Muscle layer of duodenum (tissue), 2 donors: ENCODE measurements at regions not wholly inside any gene's neighbourhood (a gene's known extent, or its start where the extent isn't known, plus 50 kb on each side); places are given as distances from the start of the nearest gene placed in this dataset.

ENCODE experiments used
- H3K27ac ChIP-seq: one replicate; pipeline ENCODE4 v1.7.0; 2013; ENCODE audit warnings: mild to moderate bottlenecking, low read length
- H3K27me3 ChIP-seq: one replicate; pipeline ENCODE4 v1.7.0; 2013; ENCODE audit warnings: low read depth, mild to moderate bottlenecking, control low read depth, low read length
- H3K36me3 ChIP-seq, 2 donors: one replicate each; pipeline ENCODE4 v1.7.0; 2013; ENCODE audit warnings: low read length in 2 of 2, control low read depth in 1 of 2, mild to moderate bottlenecking in 1 of 2; ENCODE audit not compliant: insufficient read depth in 2 of 2, control insufficient read depth in 1 of 2
- H3K4me1 ChIP-seq, 2 donors: one replicate each; pipeline ENCODE4 v1.7.0; 2013; ENCODE audit warnings: low read length in 2 of 2, mild to moderate bottlenecking in 2 of 2, control low read depth in 1 of 2, moderate library complexity in 1 of 2; ENCODE audit not compliant: insufficient read depth in 2 of 2, control insufficient read depth in 1 of 2
- H3K4me3 ChIP-seq, 2 donors: one replicate each; pipeline ENCODE4 v1.7.0; 2013; ENCODE audit warnings: low read length in 2 of 2, low read depth in 1 of 2, mild to moderate bottlenecking in 1 of 2
- H3K9me3 ChIP-seq, 2 donors: one replicate each; pipeline ENCODE4 v1.7.0; 2013; ENCODE audit warnings: low read length in 2 of 2, control low read depth in 1 of 2, mild to moderate bottlenecking in 1 of 2; ENCODE audit not compliant: control insufficient read depth in 1 of 2
- donor health status: healthy.

DNA sequence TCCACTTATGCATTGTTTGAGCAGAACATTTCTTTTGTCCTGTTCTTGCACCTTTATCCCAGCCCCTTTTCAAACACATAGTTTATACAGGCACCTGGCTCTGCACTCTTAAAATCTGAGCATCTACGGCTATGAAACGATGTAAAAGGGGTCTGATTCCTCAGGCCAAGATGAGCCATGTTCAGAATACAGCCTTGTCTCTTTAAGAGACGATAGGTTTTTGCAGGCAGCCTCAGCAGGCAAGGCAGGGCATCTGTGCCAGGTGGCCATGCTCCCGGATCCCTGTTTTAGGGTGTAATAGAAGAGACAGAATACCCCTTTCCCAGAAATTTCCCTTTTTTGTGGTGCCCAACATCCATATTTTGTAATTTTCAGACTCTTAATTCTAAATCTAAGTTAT, 89.1 kb upstream of the NFIB start:
- Histone ChIP-seq H3K27ac (no peak overlapping the region), H3K27me3 (no peaks in the 10 kb centered on the region), H3K4me3 (no peak overlapping the region), H3K9me3 (no peaks in the 10 kb centered on the region), H3K4me1 (no peaks in the 10 kb centered on the region), H3K36me3 (no peaks in the 10 kb centered on the region)

DNA sequence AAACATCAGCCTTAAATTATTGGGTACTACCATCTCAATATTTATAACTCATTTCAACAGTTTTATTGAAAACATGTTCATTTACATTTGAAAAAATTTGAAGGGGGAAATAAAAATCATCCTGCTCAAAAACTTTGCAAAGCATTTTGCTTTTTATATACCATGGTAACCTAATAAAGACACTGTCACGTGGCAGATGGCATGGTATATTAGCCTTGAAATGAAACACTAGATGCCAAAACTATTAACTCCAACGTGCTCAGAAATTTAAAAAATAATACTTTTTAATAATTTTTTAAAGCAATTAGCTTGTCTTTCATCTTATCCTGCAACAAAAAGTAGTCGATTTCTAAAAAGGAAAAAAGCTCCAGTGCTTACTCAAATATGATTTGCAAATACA, 88.6 kb upstream of the NFIB start:
- Histone ChIP-seq H3K4me1 (no peaks in the 10 kb centered on the region), H3K36me3 (no peaks in the 10 kb centered on the region), H3K9me3 (no peaks in the 10 kb centered on the region), H3K27ac (no peak overlapping the region), H3K27me3 (no peaks in the 10 kb centered on the region), H3K4me3 (no peak overlapping the region)

GRCh38 chr9:14401911-14402310, 88.0 kb upstream of the NFIB start:
- Histone ChIP-seq H3K27me3 (no peaks in the 10 kb centered on the region), H3K27ac (no peak overlapping the region), H3K9me3 (no peaks in the 10 kb centered on the region), H3K4me1 (no peaks in the 10 kb centered on the region), H3K36me3 (no peaks in the 10 kb centered on the region), H3K4me3 (no peak overlapping the region)

DNA sequence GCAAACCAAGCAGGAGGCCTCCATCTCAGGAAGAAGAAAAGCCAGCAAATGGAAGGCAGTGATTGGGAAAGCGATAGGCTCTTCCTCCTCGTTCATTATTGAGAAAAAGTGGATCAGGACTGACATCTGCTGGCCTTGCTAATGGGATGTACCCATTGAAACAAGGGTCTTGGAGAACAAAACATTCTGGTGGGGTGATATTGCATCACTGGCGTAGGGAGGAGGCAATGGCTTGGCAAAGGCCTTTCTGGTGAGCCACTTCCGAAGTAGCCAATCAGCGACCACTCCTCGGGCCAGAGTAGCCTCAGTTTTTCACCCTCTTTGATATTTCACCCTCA, 86.7 kb upstream of the NFIB start:
- Histone ChIP-seq H3K4me3 (no peak overlapping the region), H3K9me3 (no peaks in the 10 kb centered on the region), H3K27ac (no peak overlapping the region), H3K27me3 (no peaks in the 10 kb centered on the region), H3K4me1 (no peaks in the 10 kb centered on the region), H3K36me3 (no peaks in the 10 kb centered on the region)

- no peaks in the 10 kb centered on the region for H3K27me3 ChIP-seq
- H3K9me3 ChIP-seq = no peaks in the 10 kb centered on the region
- no peaks in the 10 kb centered on the region for H3K36me3 ChIP-seq
- H3K27ac ChIP-seq = no peak overlapping the region
- no peaks in the 10 kb centered on the region for H3K4me1 ChIP-seq
- H3K4me3 ChIP-seq = no peak overlapping the region
Observed at GRCh38 chr9:14399756-14400657, 86.1 kb upstream of the NFIB start.

GRCh38 chr9:14398473-14398872, 84.5 kb upstream of the NFIB start:
- no peak overlapping the region for H3K27ac ChIP-seq
- H3K4me1 ChIP-seq = no peaks in the 10 kb centered on the region
- no peaks in the 10 kb centered on the region for H3K36me3 ChIP-seq
- no peaks in the 10 kb centered on the region for H3K9me3 ChIP-seq
- H3K27me3 ChIP-seq = no peaks in the 10 kb centered on the region
- H3K4me3 ChIP-seq = no peak overlapping the region

DNA sequence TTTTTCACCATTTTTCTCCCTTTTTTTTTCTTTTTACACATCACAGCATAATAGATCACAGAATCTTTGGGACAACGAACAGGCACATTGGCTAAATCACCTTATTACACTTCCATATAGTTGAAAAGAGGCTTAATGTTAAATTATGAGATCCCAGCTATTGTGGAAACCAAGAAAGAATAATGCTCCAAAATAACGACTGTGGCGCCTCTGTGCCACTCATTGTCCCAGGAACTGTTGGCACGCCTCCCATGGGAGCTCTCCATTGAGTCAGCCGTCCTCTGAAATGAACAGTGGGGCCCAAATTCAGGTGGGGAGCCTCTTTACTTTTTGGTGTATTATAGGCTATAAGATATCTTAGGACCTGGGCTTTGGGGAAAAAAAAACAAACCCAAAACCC, 82.2 kb upstream of the NFIB start:
- Histone ChIP-seq H3K4me3 (no peak overlapping the region), H3K4me1 (no peaks in the 10 kb centered on the region), H3K36me3 (no peaks in the 10 kb centered on the region), H3K9me3 (peaks cover 0 to 4% of the 10 kb centered on the region in 2 donors), H3K27me3 (no peaks in the 10 kb centered on the region), H3K27ac (no peak overlapping the region)

- no peaks in the 10 kb centered on the region for H3K4me1 ChIP-seq
- H3K27me3 ChIP-seq = no peaks in the 10 kb centered on the region
- no peaks in the 10 kb centered on the region for H3K36me3 ChIP-seq
- peaks cover 0 to 4% of the 10 kb centered on the region in 2 donors for H3K9me3 ChIP-seq
- no peak overlapping the region for H3K4me3 ChIP-seq
- no peak overlapping the region for H3K27ac ChIP-seq
Observed at GRCh38 chr9:14395317-14396082, 81.6 kb upstream of the NFIB start.

GRCh38 chr9:14393418-14393817, 79.5 kb upstream of the NFIB start:
- H3K4me3 ChIP-seq = no peak overlapping the region
- peaks cover 0 to 4% of the 10 kb centered on the region in 2 donors for H3K9me3 ChIP-seq
- no peaks in the 10 kb centered on the region for H3K4me1 ChIP-seq
- no peak overlapping the region for H3K27ac ChIP-seq
- H3K27me3 ChIP-seq = no peaks in the 10 kb centered on the region
- H3K36me3 ChIP-seq = no peaks in the 10 kb centered on the region

DNA sequence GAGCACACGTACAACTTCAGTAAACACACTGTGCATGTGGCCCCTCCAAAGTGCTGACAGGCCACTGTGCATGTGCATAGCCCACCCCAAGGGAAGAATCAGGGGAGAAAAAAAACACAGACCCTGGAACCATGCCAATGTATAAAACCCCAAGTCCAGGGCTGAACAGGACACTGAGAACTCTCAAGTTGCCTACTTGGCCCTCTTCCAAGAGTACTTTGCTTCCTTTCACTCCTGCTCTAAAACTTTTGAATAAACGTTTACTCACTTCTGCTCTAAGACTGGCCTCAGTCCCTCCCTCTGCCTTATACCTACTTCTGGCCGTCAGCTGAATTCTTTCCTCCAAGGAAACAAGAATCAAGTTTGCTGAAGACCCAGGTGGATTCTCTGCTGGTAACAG, 77.7 kb upstream of the NFIB start:
- Histone ChIP-seq H3K27me3 (no peaks in the 10 kb centered on the region), H3K4me3 (peak overlapping the region in 1 of 2 donors; percentile 7), H3K36me3 (no peaks in the 10 kb centered on the region), H3K4me1 (no peaks in the 10 kb centered on the region), H3K9me3 (peaks cover 0 to 4% of the 10 kb centered on the region in 2 donors), H3K27ac (no peak overlapping the region)

DNA sequence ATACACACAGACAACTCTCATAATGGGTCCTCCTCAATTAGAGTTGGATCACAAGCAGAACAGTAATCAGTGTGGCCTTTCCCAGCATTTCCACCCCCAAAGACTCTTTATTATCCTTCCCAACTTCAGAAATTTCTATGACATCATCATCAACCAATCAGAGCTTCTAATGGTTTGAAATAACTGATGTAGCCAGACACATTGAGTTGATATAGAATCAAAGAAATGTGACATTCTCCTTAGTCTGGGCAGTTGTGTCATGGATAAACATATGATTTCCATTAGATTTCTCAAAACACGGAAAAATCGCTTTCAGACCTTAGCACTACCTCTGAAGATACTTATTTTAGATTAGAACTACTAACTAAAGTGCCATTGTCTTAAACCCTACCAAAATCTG, 75.7 kb upstream of the NFIB start:
- Histone ChIP-seq H3K4me1 (no peaks in the 10 kb centered on the region), H3K27me3 (no peaks in the 10 kb centered on the region), H3K4me3 (no peak overlapping the region), H3K27ac (no peak overlapping the region), H3K9me3 (peaks cover 0 to 4% of the 10 kb centered on the region in 2 donors), H3K36me3 (no peaks in the 10 kb centered on the region)
